ENCODE measurements at regions not wholly inside any gene's neighbourhood (a gene's known extent, or its start where the extent isn't known, plus 50 kb on each side); places are given as distances from the start of the nearest gene placed in this dataset.

DNA sequence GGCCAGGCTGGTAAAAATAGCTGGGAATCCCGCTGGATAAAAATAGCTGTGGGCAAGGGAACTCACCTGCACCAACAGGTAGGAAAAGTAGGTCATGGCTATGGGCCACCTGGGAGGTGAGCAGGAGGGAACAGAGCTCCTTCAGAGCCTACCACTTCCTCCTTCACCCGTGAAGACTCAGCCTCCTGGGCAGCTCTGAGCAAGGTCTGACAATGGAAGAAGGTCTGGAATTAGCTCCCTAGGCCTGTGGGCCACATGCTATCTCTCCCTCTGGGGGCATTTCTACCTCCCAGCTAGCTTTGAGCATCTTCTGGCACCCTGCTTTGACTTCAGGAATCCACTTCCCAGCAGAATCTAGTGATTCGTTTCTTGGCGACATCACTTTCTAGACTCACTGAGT is 153.9 kb downstream of the MRPL14 start:
- H3K36me3 ChIP-seq (replicated peaks in 1 of 2; ENCODE audit: control insufficient read depth in 1 of 2, insufficient read depth in 2 of 2, low read length in 2 of 2): no peaks in the 10 kb centered on the region
- TF ChIP-seq, protein P1, sequence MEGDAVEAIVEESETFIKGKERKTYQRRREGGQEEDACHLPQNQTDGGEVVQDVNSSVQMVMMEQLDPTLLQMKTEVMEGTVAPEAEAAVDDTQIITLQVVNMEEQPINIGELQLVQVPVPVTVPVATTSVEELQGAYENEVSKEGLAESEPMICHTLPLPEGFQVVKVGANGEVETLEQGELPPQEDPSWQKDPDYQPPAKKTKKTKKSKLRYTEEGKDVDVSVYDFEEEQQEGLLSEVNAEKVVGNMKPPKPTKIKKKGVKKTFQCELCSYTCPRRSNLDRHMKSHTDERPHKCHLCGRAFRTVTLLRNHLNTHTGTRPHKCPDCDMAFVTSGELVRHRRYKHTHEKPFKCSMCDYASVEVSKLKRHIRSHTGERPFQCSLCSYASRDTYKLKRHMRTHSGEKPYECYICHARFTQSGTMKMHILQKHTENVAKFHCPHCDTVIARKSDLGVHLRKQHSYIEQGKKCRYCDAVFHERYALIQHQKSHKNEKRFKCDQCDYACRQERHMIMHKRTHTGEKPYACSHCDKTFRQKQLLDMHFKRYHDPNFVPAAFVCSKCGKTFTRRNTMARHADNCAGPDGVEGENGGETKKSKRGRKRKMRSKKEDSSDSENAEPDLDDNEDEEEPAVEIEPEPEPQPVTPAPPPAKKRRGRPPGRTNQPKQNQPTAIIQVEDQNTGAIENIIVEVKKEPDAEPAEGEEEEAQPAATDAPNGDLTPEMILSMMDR (IDR thresholded peaks at IDR 0.05): no peak
- H3K27me3 Mint-ChIP-seq (ENCODE audit: low read depth in 3 of 3): peaks cover 7 to 18% (median 16%) of the 10 kb centered on the region in 3 donors
- no peak overlapping the region for H2AFZ ChIP-seq (ENCODE audit: insufficient read depth, low read depth, low read length, poor library complexity, severe bottlenecking)
- no peak overlapping the region for H3K27ac ChIP-seq (ENCODE audit: low read depth in 1 of 2, low read length in 2 of 2)
- H3K36me3 Mint-ChIP-seq: peaks cover 0 to 3% of the 10 kb centered on the region in 2 donors
- H3K27me3 ChIP-seq (ENCODE audit: control insufficient read depth in 2 of 2, insufficient read depth in 2 of 2, low read length in 2 of 2): no peaks in the 10 kb centered on the region
- no peak overlapping the region for H3K4me3 Mint-ChIP-seq
- WGBS (ENCODE audit: insufficient coverage): no CpG with 5 or more reads among the region's 4 CpGs
- DNase-seq: no peak
- H3K9me3 ChIP-seq (replicated peaks in 1 of 2; ENCODE audit: control insufficient read depth in 1 of 2, insufficient read depth in 1 of 2, low read length in 2 of 2): no peaks in the 10 kb centered on the region
- peaks cover 5 to 13% (median 9%) of the 10 kb centered on the region in 7 donors for H3K9me3 Mint-ChIP-seq
- no peak overlapping the region for H3K4me3 ChIP-seq (replicated peaks in 1 of 3; ENCODE audit: low read depth in 2 of 3, low read length in 3 of 3)
- intact Hi-C loops (cut with micrococcal nuclease): loop anchor here in 1 of 2 donors (5.0 kb wide), 1 partner anchor 34 kb away; no protein-coding TSS in a partner anchor
- no peaks in the 10 kb centered on the region for H3K79me2 ChIP-seq (ENCODE audit: insufficient read depth, low read length)
- H3K4me1 Mint-ChIP-seq: peaks cover 22% of the 10 kb centered on the region
- H3K4me1 ChIP-seq (ENCODE audit: control insufficient read depth in 1 of 2, insufficient read depth in 2 of 2, low read length in 2 of 2): peaks cover 10 to 18% of the 10 kb centered on the region in 2 donors
- no peak overlapping the region for H3K9ac ChIP-seq (ENCODE audit: insufficient read depth, low read length, poor library complexity, severe bottlenecking)
- H3K27ac Mint-ChIP-seq: no peak overlapping the region
- H3K4me2 ChIP-seq (replicated peaks; ENCODE audit: extremely low read depth, low read length, poor library complexity, severe bottlenecking): no peak overlapping the region
- no peaks in the 10 kb centered on the region for H4K20me1 ChIP-seq (ENCODE audit: insufficient read depth, low read length)

- no peak overlapping the region for H3K27ac ChIP-seq (ENCODE audit: low read depth in 1 of 2, low read length in 2 of 2)
- Mint-ChIP-seq H3K4me3 (no peak overlapping the region), H3K27ac (peak overlapping the region in 1 of 7 donors; percentile 51), H3K27me3 (ENCODE audit: low read depth in 3 of 3) (peaks cover 6 to 18% (median 16%) of the 10 kb centered on the region in 3 donors), H3K36me3 (peaks cover 0 to 2% of the 10 kb centered on the region in 2 donors), H3K9me3 (peaks cover 5 to 13% (median 9%) of the 10 kb centered on the region in 7 donors), H3K4me1 (peaks cover 18% of the 10 kb centered on the region)
- H3K27me3 ChIP-seq (ENCODE audit: control insufficient read depth in 2 of 2, insufficient read depth in 2 of 2, low read length in 2 of 2): no peaks in the 10 kb centered on the region
- H3K4me3 ChIP-seq (replicated peaks in 1 of 3; ENCODE audit: low read depth in 2 of 3, low read length in 3 of 3): no peak overlapping the region
- DNase-seq: no peak
- no peak overlapping the region for H2AFZ ChIP-seq (ENCODE audit: insufficient read depth, low read depth, low read length, poor library complexity, severe bottlenecking)
- peaks cover 6 to 14% of the 10 kb centered on the region in 2 donors for H3K4me1 ChIP-seq (ENCODE audit: control insufficient read depth in 1 of 2, insufficient read depth in 2 of 2, low read length in 2 of 2)
- no peak overlapping the region for H3K4me2 ChIP-seq (replicated peaks; ENCODE audit: extremely low read depth, low read length, poor library complexity, severe bottlenecking)
- no peaks in the 10 kb centered on the region for H4K20me1 ChIP-seq (ENCODE audit: insufficient read depth, low read length)
- no peaks in the 10 kb centered on the region for H3K36me3 ChIP-seq (replicated peaks in 1 of 2; ENCODE audit: control insufficient read depth in 1 of 2, insufficient read depth in 2 of 2, low read length in 2 of 2)
- no peak overlapping the region for H3K9ac ChIP-seq (ENCODE audit: insufficient read depth, low read length, poor library complexity, severe bottlenecking)
- TF ChIP-seq, protein P1 (IDR thresholded peaks at IDR 0.05): no peak
- no peaks in the 10 kb centered on the region for H3K9me3 ChIP-seq (replicated peaks in 1 of 2; ENCODE audit: control insufficient read depth in 1 of 2, insufficient read depth in 1 of 2, low read length in 2 of 2)
- intact Hi-C loops (cut with micrococcal nuclease): loop anchor here in 1 of 2 donors (5.0 kb wide), 1 partner anchor 34 kb away; no protein-coding TSS in a partner anchor
- no peaks in the 10 kb centered on the region for H3K79me2 ChIP-seq (ENCODE audit: insufficient read depth, low read length)
- WGBS (ENCODE audit: insufficient coverage): 77% methylated on average over 3 of the region's 3 CpGs
Measured at GRCh38 chr6:43972913-43973300, 154.3 kb downstream of the MRPL14 start.

Measured in CD14-positive monocyte (primary cell).